ENCODE measurements at regions not wholly inside any gene's neighbourhood (a gene's known extent, or its start where the extent isn't known, plus 50 kb on each side); places are given as distances from the start of the nearest gene placed in this dataset.
A peak's percentile ranks its signal among the peaks of the same experiment; 100 is the strongest.
"Not testable (repeated sequence)": the region's sequence is repeated elsewhere in the genome, so short reads cannot be mapped to it uniquely, and the experiment has no call there.

- no peak for DNase-seq (ENCODE audit: low read depth)
Measured at GRCh38 chr22:34308101-34308500, 387.8 kb upstream of the LARGE1 start.

- no peak for DNase-seq (ENCODE audit: low read depth)
Measured at GRCh38 chr22:34319346-34319745, 399.1 kb upstream of the LARGE1 start.

GRCh38 chr22:34324763-34325162 lies 404.5 kb upstream of the LARGE1 start:
- no peak for DNase-seq (ENCODE audit: low read depth)

GRCh38 chr22:34326901-34327300 lies 406.6 kb upstream of the LARGE1 start:
- DNase-seq (ENCODE audit: low read depth): no peak

- no peak for DNase-seq (ENCODE audit: low read depth)
Measured at GRCh38 chr22:34330432-34330831, 410.2 kb upstream of the LARGE1 start.

- DNase-seq (ENCODE audit: low read depth): no peak
Measured at GRCh38 chr22:34333285-34333684, 413.0 kb upstream of the LARGE1 start.

- DNase-seq (ENCODE audit: low read depth): no peak
Measured at GRCh38 chr22:34334893-34335292, 414.6 kb upstream of the LARGE1 start.

GRCh38 chr22:34344702-34345101 lies 424.4 kb upstream of the LARGE1 start:
- DNase-seq (ENCODE audit: low read depth): no peak

GRCh38 chr22:34354071-34354817 lies 434.0 kb upstream of the LARGE1 start:
- no peak for DNase-seq (ENCODE audit: low read depth)

- DNase-seq (ENCODE audit: low read depth): no peak
Measured at GRCh38 chr22:34356481-34356880, 436.2 kb upstream of the LARGE1 start.

GRCh38 chr22:34370711-34371110 lies 450.4 kb upstream of the LARGE1 start:
- DNase-seq (ENCODE audit: low read depth): no peak

- DNase-seq (ENCODE audit: low read depth): no peak
Measured at GRCh38 chr22:34379825-34380224, 459.5 kb upstream of the LARGE1 start.

- DNase-seq (ENCODE audit: low read depth): no peak
Measured at GRCh38 chr22:34380532-34380931, 460.3 kb upstream of the LARGE1 start.

- no peak for DNase-seq (ENCODE audit: low read depth)
Measured at GRCh38 chr22:34390400-34390799, 470.1 kb upstream of the LARGE1 start.

- DNase-seq (ENCODE audit: low read depth): peak; percentile 7
Measured at GRCh38 chr22:34395370-34395769, 475.1 kb upstream of the LARGE1 start.

GRCh38 chr22:34403667-34404066 lies 483.4 kb upstream of the LARGE1 start:
- DNase-seq (ENCODE audit: low read depth): no peak

- no peak for DNase-seq (ENCODE audit: low read depth)
Measured at GRCh38 chr22:34410111-34410510, 489.8 kb upstream of the LARGE1 start.

GRCh38 chr22:34414467-34415440 lies 494.5 kb upstream of the LARGE1 start:
- DNase-seq (ENCODE audit: low read depth): peak; percentile 8

- no peak for DNase-seq (ENCODE audit: low read depth)
Measured at GRCh38 chr22:34416022-34416860, 496.0 kb upstream of the LARGE1 start.

- DNase-seq (ENCODE audit: low read depth): not testable (repeated sequence)
Measured at GRCh38 chr22:34422948-34423347, 502.7 kb upstream of the LARGE1 start.

GRCh38 chr22:34427436-34427835 lies 507.2 kb upstream of the LARGE1 start:
- no peak for DNase-seq (ENCODE audit: low read depth)

- no peak for DNase-seq (ENCODE audit: low read depth)
Measured at GRCh38 chr22:34427841-34428240, 507.6 kb upstream of the LARGE1 start.

Data from Daoy (cell line).